Activated CD8-positive, alpha-beta memory T cell treated with anti-CD3 and anti-CD28 coated beads for 36 hours (primary cell): ENCODE measurements at regions not wholly inside any gene's neighbourhood (a gene's known extent, or its start where the extent isn't known, plus 50 kb on each side); places are given as distances from the start of the nearest gene placed in this dataset.
"Not testable (repeated sequence)": the region's sequence is repeated elsewhere in the genome, so short reads cannot be mapped to it uniquely, and the experiment has no call there.

ENCODE experiments used
- CTCF ChIA-PET: fragments of 350-600 bp; sonication (Branson Sonifier 250); formaldehyde crosslinking; loops from one replicate; lab custom pipeline; 2021; ENCODE audit warnings: antibody characterized with exemption; lab: Charles Lee
- POLR2A ChIA-PET: fragments of 350-600 bp; sonication (Branson Sonifier 250); formaldehyde crosslinking; loops from one replicate; lab custom pipeline; 2021; ENCODE audit warnings: antibody characterized with exemption; lab: Charles Lee

GRCh38 chr1:219560856-219561255 lies 52.0 kb downstream of the ZC3H11B start:
- ChIA-PET CTCF (no interaction called here), POLR2A (no interaction called here)

DNA sequence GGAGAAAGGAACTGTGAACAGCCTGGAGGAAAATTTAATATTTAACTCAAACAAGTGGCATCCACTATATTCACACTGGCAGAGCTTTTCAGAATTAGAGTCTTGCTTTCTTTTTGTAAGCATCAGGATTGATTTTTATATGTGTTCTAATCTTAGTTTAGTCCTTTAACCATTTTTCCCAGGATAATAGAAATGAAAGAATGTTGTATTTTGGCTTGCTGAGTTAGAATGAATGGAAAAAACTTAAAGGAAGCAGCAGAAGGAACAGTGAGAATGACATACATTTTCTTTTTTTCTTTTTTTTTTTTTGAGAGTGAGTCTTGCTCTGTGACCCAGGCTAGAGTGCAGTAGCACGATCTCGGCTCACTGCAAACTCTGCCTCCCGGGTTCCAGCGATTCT lies 53.0 kb downstream of the ZC3H11B start:
- POLR2A ChIA-PET = no interaction called here
- CTCF ChIA-PET = no interaction called here

- ChIA-PET CTCF (no interaction called here), POLR2A (no interaction called here)
Measured at GRCh38 chr1:219555806-219556205, 57.1 kb downstream of the ZC3H11B start.

GRCh38 chr1:219555031-219555692 lies 57.7 kb downstream of the ZC3H11B start:
- ChIA-PET CTCF (no interaction called here), POLR2A (no interaction called here)

DNA sequence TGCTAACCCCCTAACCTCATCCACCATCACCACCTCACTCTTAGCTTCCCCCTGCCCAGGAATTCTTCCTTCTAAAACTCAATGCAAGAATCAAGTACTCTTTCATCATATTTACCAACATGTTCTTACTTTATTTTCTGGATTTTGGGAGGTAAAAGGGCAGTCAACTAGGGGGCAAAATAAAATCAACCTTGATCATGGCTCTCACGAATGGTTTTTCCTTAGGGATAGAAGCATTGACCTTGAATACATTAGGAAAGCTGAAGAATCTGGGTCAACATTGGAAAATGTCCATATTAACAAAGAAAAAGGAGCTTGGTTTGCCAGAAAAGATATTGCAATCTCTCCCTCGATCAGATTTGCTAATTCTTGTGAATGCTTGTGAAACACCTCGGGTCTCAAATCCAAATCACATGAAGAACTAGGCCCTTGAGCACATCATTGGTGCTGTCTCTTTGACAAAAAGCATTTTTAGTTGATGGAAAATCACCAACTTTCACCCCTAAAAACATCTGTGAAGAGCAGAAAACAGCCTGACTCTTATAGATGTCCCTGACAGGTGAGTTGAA lies 58.9 kb downstream of the ZC3H11B start:
- POLR2A ChIA-PET = no interaction called here
- CTCF ChIA-PET = no interaction called here

DNA sequence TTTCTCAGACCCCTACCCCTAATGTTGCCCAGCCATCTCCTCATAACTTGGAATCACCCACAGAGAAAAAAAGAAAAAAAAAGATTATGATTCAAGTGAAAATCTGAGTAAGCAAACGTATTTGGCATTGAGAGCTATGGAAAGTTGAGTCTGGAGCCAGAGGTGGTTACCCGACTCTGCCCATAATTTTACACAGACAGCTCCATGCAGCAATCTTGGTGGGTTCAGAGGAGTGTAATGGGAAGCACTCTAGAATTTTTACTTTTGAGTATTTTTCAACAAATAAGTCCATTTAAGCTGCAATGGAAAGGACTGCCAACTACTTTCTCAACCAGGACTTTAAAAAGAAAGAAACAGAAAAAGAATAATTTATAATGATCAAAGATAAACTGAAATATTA lies 62.7 kb downstream of the ZC3H11B start:
- ChIA-PET CTCF (no interaction called here), POLR2A (no interaction called here)

GRCh38 chr1:219549215-219549614 lies 63.7 kb downstream of the ZC3H11B start:
- CTCF ChIA-PET = no interaction called here
- POLR2A ChIA-PET = no interaction called here

GRCh38 chr1:219548386-219548785 lies 64.5 kb downstream of the ZC3H11B start:
- ChIA-PET POLR2A (no interaction called here), CTCF (no interaction called here)

GRCh38 chr1:219545756-219546155 lies 67.1 kb downstream of the ZC3H11B start:
- CTCF ChIA-PET, POLR2A ChIA-PET: not testable (repeated sequence)

- ChIA-PET CTCF (no interaction called here), POLR2A (no interaction called here)
Measured at GRCh38 chr1:219544163-219544846, 68.6 kb downstream of the ZC3H11B start.

DNA sequence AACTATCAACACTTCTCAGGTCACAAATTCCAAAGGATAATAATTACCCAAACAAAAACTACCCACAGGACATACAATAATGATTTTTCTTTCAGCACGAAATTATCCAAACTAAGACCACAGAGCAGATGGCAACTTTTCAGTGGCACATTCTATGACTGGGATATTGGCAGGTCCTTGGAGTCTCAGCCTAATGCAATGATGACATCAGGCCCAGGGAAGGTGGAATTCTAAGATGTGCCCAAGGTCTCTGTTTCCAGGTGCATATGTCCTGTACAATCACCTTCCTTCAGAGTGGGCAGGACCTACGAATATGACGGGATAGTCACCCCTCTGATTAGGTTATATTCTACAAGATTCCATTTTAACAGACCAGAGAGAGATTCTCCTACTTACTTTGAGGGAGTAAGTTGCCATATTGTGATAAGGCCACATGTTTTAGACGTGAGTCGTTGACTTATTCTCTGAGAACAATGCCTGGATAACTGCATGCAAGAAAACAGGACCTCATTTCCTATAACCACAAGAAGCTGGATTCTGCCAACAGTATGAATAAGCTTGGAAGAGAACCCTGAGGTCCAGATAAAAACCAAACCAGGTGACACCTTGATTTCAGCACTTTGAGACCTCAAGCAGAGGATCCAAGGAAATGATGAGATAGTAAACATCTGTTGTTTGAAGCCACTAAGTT lies 69.9 kb downstream of the ZC3H11B start:
- CTCF ChIA-PET = no interaction called here
- POLR2A ChIA-PET = no interaction called here

DNA sequence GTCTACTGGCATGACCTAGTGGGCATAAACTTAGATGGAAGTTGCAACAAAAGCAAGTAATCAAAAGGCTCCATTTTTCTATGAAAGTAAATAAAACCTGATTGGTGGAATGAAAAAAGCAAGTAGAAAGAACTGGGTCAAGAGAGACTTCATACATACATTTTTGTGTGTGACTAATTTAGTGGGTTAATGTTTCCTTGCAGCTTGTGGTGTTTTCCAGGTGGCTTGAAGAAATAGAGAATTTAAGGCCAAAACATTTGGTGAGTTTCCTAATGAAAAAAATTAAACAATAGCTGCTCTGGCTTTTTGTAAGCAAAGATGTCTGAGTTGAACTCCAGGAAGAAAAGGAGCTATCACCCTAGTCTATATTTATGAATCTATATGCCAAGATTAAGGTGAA lies 71.0 kb downstream of the ZC3H11B start:
- ChIA-PET CTCF (no interaction called here), POLR2A (no interaction called here)

DNA sequence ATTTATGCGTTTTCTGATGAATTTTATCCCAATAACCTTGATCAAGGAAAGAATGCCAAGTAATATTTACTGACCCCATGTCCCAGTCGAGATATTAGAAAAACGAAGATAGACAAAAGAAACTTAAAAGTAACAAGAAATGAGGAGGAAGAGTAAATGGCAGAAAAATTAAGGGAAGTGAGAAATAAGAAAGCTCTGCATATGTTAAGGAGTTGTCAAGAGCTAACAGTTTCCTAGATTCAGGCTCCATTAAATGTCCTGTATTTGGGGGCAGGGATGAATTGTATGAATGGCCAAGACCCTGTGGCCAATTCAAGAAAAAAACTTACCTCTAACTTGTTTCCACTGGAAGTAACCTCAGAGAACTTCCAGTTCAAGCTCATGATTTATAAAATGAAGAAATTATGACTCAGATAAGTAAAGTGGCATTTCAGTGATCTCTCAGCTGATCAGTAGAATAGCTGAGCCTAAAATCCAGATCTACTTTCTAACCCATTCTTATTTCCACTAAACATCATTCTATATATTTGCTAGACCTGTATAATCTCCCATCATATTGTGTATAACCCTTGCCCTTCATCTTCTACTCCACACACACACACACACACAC lies 73.2 kb downstream of the ZC3H11B start:
- ChIA-PET CTCF (no interaction called here), POLR2A (no interaction called here)

GRCh38 chr1:219538886-219539285 lies 74.0 kb downstream of the ZC3H11B start:
- ChIA-PET POLR2A (no interaction called here), CTCF (no interaction called here)

GRCh38 chr1:219537223-219537631 lies 75.7 kb downstream of the ZC3H11B start:
- CTCF ChIA-PET = no interaction called here
- POLR2A ChIA-PET = no interaction called here

DNA sequence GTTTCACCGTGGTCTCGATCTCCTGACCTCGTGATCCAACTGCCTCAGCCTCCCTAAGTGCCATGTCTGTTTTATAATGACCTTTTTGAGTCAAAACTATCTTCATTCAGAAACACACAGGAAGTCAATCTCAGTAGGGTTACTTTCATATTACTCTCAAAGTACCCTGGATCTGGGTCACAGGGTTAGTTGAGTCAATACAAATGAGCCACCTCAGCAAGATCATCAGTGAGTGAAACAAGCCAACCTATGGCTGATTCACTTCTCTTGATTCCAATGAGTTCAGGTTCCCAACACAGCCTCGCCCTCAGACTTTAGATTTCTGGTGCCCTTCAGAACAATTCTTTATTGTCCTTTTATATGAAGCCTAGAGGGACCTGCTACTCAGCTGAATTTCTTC lies 76.9 kb downstream of the ZC3H11B start:
- ChIA-PET CTCF (no interaction called here), POLR2A (no interaction called here)

- ChIA-PET CTCF (no interaction called here), POLR2A (no interaction called here)
Measured at GRCh38 chr1:219534991-219535390, 77.9 kb downstream of the ZC3H11B start.

DNA sequence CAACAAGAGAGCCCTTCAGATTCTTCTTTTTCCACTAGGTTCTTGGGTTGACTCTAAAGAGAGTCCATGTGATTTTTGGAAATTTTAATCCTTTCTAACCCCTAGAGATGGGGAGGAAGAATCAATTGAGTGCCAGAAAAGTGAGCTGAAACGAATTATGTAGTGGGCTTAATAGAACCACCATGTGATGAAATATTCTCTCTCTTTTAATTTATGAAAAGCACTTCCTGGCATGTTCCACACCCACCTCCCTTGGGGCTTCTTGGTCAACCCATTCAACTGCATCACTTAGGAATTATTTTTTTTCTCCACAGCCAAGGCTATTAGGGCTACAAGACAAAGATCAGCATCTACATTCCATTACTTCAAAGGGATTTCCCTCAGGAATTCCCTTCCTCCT lies 79.6 kb downstream of the ZC3H11B start:
- CTCF ChIA-PET = no interaction called here
- POLR2A ChIA-PET = no interaction called here

GRCh38 chr1:219529116-219529515 lies 83.8 kb downstream of the ZC3H11B start:
- CTCF ChIA-PET = interaction anchor here (0.7 kb wide), 1 partner anchor 363 kb away, joined by 3 read pairs; no protein-coding TSS in a partner anchor
- POLR2A ChIA-PET = no interaction called here

DNA sequence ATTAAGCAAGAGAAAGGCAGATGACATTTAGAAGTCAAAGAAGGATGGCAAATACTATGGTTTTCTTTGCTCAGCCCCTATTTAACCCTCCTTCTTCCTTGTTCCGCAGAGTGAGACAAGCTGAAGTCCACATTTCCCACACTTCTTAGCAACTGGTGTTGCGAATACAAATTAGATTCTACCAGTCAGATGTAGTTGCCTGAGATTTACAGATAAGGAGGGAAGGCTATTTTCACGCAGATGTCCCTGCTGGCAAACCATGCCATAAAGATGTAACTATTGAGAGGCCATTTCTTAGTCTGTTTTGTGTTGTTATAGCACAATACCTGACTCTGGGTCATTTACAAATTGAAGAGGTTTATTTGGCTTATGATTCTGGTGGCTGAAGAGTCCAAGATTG lies 84.3 kb downstream of the ZC3H11B start:
- CTCF ChIA-PET = no interaction called here
- POLR2A ChIA-PET = no interaction called here
